ENCODE measurements at regions not wholly inside any gene's neighbourhood (a gene's known extent, or its start where the extent isn't known, plus 50 kb on each side); places are given as distances from the start of the nearest gene placed in this dataset.
A peak's percentile ranks its signal among the peaks of the same experiment; 100 is the strongest.

- H3K27me3 ChIP-seq (replicated peaks), result no peaks in the 10 kb centered on the region
- H3K4me3 ChIP-seq (ENCODE audit: low read depth, low read length), result no peak overlapping the region
- H3K27ac ChIP-seq, result no peak overlapping the region
- TF ChIP-seq CTCF (IDR thresholded peaks at IDR 0.05; ENCODE audit: low read depth, low read length, missing control alignments), result peak; percentile 30
- H3K36me3 ChIP-seq (replicated peaks), result no peaks in the 10 kb centered on the region
- in situ Hi-C loops (cut with HindIII; ENCODE audit: low pct_ligation_motif_present, low sequenced_read_pairs), result no loop called here
- no peak for DNase-seq
Observed at GRCh38 chr7:20267482-20267881, 50.3 kb upstream of the MACC1 start.

GRCh38 chr7:20268824-20269223 is 51.6 kb upstream of the MACC1 start:
- Histone ChIP-seq H3K27ac (peak overlapping the region; percentile 39), H3K4me3 (ENCODE audit: low read depth, low read length) (no peak overlapping the region), H3K27me3 (replicated peaks) (no peaks in the 10 kb centered on the region), H3K36me3 (replicated peaks) (no peaks in the 10 kb centered on the region)
- in situ Hi-C loops (cut with HindIII; ENCODE audit: low pct_ligation_motif_present, low sequenced_read_pairs), result no loop called here
- peak; percentile 31 for DNase-seq
- TF ChIP-seq CTCF (IDR thresholded peaks at IDR 0.05; ENCODE audit: low read depth, low read length, missing control alignments), result no peak

- H3K4me3 ChIP-seq (ENCODE audit: low read depth, low read length), result no peak overlapping the region
- H3K36me3 ChIP-seq (replicated peaks), result no peaks in the 10 kb centered on the region
- peak; percentile 68 for DNase-seq
- peak overlapping the region; percentile 11 for H3K27ac ChIP-seq
- no peak for TF ChIP-seq CTCF (IDR thresholded peaks at IDR 0.05; ENCODE audit: low read depth, low read length, missing control alignments)
- H3K27me3 ChIP-seq (replicated peaks), result no peaks in the 10 kb centered on the region
- in situ Hi-C loops (cut with HindIII; ENCODE audit: low pct_ligation_motif_present, low sequenced_read_pairs), result no loop called here
Observed at GRCh38 chr7:20269726-20270125, 52.5 kb upstream of the MACC1 start.

- Histone ChIP-seq H3K4me3 (ENCODE audit: low read depth, low read length) (no peak overlapping the region), H3K36me3 (replicated peaks) (no peaks in the 10 kb centered on the region), H3K27me3 (replicated peaks) (no peaks in the 10 kb centered on the region), H3K27ac (peak overlapping the region; percentile 11)
- in situ Hi-C loops (cut with HindIII; ENCODE audit: low pct_ligation_motif_present, low sequenced_read_pairs), result no loop called here
- TF ChIP-seq CTCF (IDR thresholded peaks at IDR 0.05; ENCODE audit: low read depth, low read length, missing control alignments), result no peak
- DNase-seq, result no peak
Observed at GRCh38 chr7:20270371-20270770, 53.2 kb upstream of the MACC1 start.

- in situ Hi-C loops (cut with HindIII; ENCODE audit: low pct_ligation_motif_present, low sequenced_read_pairs), result no loop called here
- Histone ChIP-seq H3K27ac (no peak overlapping the region), H3K4me3 (ENCODE audit: low read depth, low read length) (no peak overlapping the region), H3K36me3 (replicated peaks) (no peaks in the 10 kb centered on the region), H3K27me3 (replicated peaks) (no peaks in the 10 kb centered on the region)
- TF ChIP-seq CTCF (IDR thresholded peaks at IDR 0.05; ENCODE audit: low read depth, low read length, missing control alignments), result no peak
- no peak for DNase-seq
Observed at GRCh38 chr7:20270867-20271266, 53.7 kb upstream of the MACC1 start.

GRCh38 chr7:20275637-20276036 is 55.1 kb upstream of the ITGB8 start:
- no peak overlapping the region for H3K4me3 ChIP-seq (ENCODE audit: low read depth, low read length)
- no peaks in the 10 kb centered on the region for H3K36me3 ChIP-seq (replicated peaks)
- no peak for TF ChIP-seq CTCF (IDR thresholded peaks at IDR 0.05; ENCODE audit: low read depth, low read length, missing control alignments)
- H3K27me3 ChIP-seq (replicated peaks), result no peaks in the 10 kb centered on the region
- no peak overlapping the region for H3K27ac ChIP-seq
- in situ Hi-C loops (cut with HindIII; ENCODE audit: low pct_ligation_motif_present, low sequenced_read_pairs), result no loop called here
- no peak for DNase-seq

Measured in brain microvascular endothelial cell (primary cell).